Testis (tissue), 2 donors: ENCODE measurements at regions not wholly inside any gene's neighbourhood (a gene's known extent, or its start where the extent isn't known, plus 50 kb on each side); places are given as distances from the start of the nearest gene placed in this dataset.

Experiments used
- DNase-seq: peaks from one replicate; pipeline ENCODE4 v3.0.0-alpha.2; 2019
- H3K27ac ChIP-seq, 2 donors: fragments of 200-600 bp; sonication (generic); one replicate each; pipeline ENCODE4 v1.5.1; 2019
- H3K27me3 ChIP-seq: fragments of 200-600 bp; sonication (generic); one replicate; pipeline ENCODE4 v1.5.1; 2019
- H3K36me3 ChIP-seq: fragments of 200-600 bp; sonication (generic); one replicate; pipeline ENCODE4 v1.5.1; 2017; ENCODE audit warnings: low read depth; ENCODE audit errors: missing control alignments
- H3K4me1 ChIP-seq: fragments of 200-600 bp; sonication (generic); one replicate; pipeline ENCODE4 v1.5.1; 2019
- H3K4me3 ChIP-seq, 2 donors: fragments of 200-600 bp; sonication (generic); one replicate each; pipeline ENCODE4 v1.5.1; 2017 to 2019
- H3K9me3 ChIP-seq: fragments of 200-600 bp; sonication (generic); one replicate; pipeline ENCODE4 v1.5.1; 2017
- CTCF ChIP-seq, 3 experiments: fragments of 450-650 bp in 2 of 3; fragments of 200-600 bp in 1 of 3; sonication (generic) in 1 of 3; IDR thresholded peaks; one replicate each; pipeline ENCODE4 v1.5.1; 2016 to 2019; ENCODE audit warnings: antibody characterized with exemption in 3 of 3, mild to moderate bottlenecking in 2 of 3, moderate library complexity in 1 of 3
- POLR2A ChIP-seq: fragments of 450-650 bp; IDR thresholded peaks from one replicate; pipeline ENCODE4 v1.6.1; 2017; ENCODE audit warnings: antibody characterized with exemption, mild to moderate bottlenecking, moderate library complexity
- WGBS, 2 donors: methylation state at CpG; one replicate each; pipeline ENCODE4 v1.1.5; 2018; 5-methylcytosine and 5-hydroxymethylcytosine counted together
- intact Hi-C: fragments of 100-400 bp; cut with DNase I; formaldehyde crosslinking; loops from one replicate; pipeline ENCODE4 v1.15.1; 2023; ENCODE audit warnings: low total_unique reads

DNA sequence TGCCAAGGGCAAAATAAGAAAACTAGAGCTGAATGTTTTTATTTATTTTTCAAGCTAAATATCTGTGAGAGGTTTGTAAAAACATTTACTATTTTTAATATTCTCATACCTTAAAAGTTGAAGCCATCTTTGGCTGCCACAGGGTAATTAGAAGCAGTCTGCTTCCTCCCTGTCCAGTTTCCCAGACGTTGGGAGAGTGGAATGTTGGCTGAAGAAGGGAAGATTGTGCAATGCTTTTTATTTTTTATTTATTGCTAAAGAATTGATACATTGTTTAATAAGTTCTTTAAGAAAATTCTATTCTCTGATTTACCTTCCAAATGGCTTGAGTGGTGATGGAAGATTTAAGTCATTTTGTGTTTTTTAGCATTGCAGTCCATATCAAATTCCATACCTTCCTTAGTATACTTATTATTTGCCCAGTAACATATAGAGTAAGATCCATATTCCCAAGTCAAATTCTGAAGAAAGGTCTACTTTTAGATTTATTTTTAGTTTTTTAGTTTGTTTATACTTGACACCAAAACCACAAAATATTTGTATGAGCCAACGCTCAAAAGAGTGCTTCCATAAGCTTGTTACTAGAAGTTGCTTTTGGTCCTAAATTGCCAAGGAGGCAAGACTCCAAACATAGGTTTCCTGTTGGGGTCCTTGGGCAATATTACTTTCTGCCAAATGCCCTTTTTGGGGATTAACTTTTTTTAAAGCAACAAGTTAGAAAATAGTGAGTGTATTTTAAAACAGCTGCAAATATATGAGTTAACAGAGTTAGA is 124.0 kb upstream of the CPM start:
- no peak for TF ChIP-seq POLR2A
- no peak for TF ChIP-seq CTCF (IDR thresholded peaks at IDR 0.05)
- no peak overlapping the region for H3K4me3 ChIP-seq
- peaks cover 4% of the 10 kb centered on the region for H3K4me1 ChIP-seq
- H3K27me3 ChIP-seq = no peaks in the 10 kb centered on the region
- H3K27ac ChIP-seq = no peak overlapping the region
- no peaks in the 10 kb centered on the region for H3K9me3 ChIP-seq
- WGBS, 2 donors = 44 to 58% methylated on average over 2 of the region's 2 CpGs
- H3K36me3 ChIP-seq = no peaks in the 10 kb centered on the region
- DNase-seq = no peak
- intact Hi-C loops = no loop called here

DNA sequence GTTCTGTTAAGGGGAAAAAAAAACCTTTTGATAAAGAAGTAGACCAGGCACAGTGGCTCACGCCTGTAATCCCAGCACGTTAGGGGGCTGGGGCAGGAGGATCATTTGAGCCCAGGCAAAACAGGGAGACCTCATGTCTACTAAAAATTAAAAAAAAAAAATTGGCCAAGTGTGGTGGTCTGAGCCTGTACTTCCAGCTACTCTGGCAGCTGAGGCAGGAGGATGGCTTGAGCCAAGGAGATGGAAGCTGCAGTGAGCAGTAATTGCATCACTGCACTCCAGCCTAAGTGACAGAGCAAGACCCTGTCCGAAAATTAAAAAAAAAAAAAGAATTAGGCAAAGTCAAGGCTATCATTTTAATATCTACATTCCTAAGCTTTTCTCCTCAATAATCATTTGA is 124.8 kb upstream of the CPM start:
- no peaks in the 10 kb centered on the region for H3K9me3 ChIP-seq
- TF ChIP-seq POLR2A = no peak
- TF ChIP-seq CTCF (IDR thresholded peaks at IDR 0.05) = no peak
- H3K36me3 ChIP-seq = no peaks in the 10 kb centered on the region
- H3K27ac ChIP-seq = no peak overlapping the region
- no peak overlapping the region for H3K4me3 ChIP-seq
- DNase-seq = no peak
- intact Hi-C loops = no loop called here
- H3K27me3 ChIP-seq = no peaks in the 10 kb centered on the region
- 71 to 78% methylated on average over 3 of the region's 3 CpGs for WGBS, 2 donors
- peaks cover 4% of the 10 kb centered on the region for H3K4me1 ChIP-seq

DNA sequence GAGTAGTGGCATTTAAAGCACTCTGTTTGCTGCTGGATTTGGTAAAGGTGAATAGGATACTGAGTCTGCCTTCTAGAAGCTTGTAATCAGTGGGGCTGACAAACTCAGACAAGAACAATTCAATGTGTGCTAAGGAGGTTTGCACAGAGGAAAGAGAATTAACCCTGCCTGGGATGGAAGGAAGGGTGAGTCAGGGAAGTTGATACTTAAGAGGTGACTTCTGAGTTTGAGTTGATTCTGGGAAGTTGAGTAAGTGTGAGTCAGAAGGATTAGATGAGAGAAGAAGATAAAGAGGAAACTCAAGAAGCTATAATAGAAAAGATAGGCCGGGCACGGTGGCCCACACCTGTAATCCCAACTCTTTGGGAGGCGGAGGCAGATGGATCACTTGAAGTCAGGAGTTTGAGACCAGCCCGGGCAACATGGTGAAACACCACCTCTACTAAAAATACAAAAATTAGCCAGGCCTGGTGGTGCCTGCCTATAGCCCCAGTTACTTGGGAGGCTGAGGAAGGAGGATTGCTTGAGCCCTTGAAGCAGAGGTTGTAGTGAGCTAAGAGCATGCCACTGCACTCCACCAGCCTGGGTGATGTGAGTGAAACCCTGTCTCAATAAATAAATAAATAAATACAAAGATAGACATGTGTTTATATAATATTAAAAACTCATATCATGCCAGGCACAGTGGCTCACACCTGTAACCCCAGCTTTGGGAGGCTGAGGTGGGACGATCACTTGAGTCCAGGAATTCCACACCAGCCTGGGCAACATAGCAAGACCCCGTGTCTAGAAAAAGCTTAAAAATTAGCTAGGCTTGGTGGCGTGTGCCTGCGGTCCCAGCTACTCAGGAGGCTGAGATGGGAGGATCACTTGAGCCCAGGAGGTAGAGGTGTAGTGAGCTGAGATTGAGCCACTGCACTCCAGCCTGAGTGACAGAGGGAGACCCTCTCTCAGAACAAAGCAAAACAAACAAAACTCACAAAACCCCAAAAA is 126.8 kb upstream of the CPM start:
- no peaks in the 10 kb centered on the region for H3K36me3 ChIP-seq
- H3K4me3 ChIP-seq = no peak overlapping the region
- no peaks in the 10 kb centered on the region for H3K9me3 ChIP-seq
- no peak for TF ChIP-seq POLR2A
- intact Hi-C loops = no loop called here
- WGBS, 2 donors = 84 to 94% methylated on average over 8 of the region's 8 CpGs
- no peak overlapping the region for H3K27ac ChIP-seq
- DNase-seq = no peak
- no peaks in the 10 kb centered on the region for H3K4me1 ChIP-seq
- H3K27me3 ChIP-seq = no peaks in the 10 kb centered on the region

DNA sequence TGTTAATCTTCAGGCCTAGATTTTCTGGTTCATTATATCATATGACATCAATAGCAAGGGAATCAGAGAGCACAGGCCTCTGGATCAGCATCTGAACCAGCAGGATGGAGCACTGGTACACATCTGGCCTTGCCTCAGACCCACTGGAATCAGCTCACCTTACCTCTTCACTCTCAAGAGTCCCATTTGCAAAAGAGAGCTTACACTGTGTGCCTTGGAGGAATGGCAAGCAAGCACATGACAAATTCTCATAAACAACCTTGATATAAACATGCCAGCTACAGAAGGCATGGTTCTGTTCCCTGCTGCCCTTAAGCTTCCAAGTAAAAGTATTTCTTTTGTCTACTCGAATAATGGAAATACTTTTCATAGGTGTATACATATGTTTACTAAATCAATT is 128.6 kb upstream of the CPM start:
- intact Hi-C loops = no loop called here
- TF ChIP-seq POLR2A = no peak
- TF ChIP-seq CTCF (IDR thresholded peaks at IDR 0.05) = no peak
- DNase-seq = no peak
- Histone ChIP-seq H3K4me3 (no peak overlapping the region), H3K27me3 (no peaks in the 10 kb centered on the region), H3K36me3 (no peaks in the 10 kb centered on the region), H3K4me1 (no peaks in the 10 kb centered on the region), H3K27ac (no peak overlapping the region), H3K9me3 (no peaks in the 10 kb centered on the region)
- WGBS, 2 donors = 81 to 89% methylated on average over 1 of the region's 1 CpG

DNA sequence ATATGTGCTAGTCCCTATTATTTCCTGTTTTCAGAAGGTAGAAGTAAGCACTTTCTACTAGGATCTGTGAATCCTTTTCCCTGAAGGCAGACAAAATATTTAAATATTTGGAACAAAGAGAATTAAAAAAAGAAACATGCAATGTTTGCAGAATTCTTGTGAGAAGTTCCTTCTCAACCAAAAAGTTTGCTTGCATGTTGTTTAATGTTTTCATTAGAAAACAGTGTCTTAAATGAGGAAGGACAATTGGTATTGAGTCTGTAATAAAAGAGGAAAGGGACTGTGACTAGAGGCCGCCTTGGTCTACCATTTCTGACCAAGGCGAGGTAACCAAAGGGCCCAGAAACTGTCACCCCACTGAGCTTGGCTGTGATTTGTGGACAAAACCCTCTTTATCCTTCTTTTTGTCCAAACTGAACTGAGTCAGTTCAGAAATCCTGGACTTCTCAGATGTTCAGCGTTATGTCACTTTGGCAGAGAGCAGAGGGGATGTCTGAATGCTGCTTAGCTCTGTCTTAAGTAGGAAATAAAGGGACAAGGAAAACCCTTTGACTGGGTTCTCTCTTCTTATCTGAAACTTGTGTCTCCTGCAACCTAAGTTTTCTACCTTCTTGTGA is 129.8 kb upstream of the CPM start:
- Histone ChIP-seq H3K9me3 (no peaks in the 10 kb centered on the region), H3K27me3 (no peaks in the 10 kb centered on the region), H3K27ac (no peak overlapping the region), H3K4me3 (no peak overlapping the region), H3K36me3 (no peaks in the 10 kb centered on the region), H3K4me1 (no peaks in the 10 kb centered on the region)
- WGBS, 2 donors = 80 to 82% methylated on average over 3 of the region's 3 CpGs
- TF ChIP-seq POLR2A (no peak), CTCF (IDR thresholded peaks at IDR 0.05) (no peak)
- intact Hi-C loops = no loop called here
- DNase-seq = no peak
